Left ventricle myocardium inferior (tissue), 1 donor: ENCODE measurements at regions not wholly inside any gene's neighbourhood (a gene's known extent, or its start where the extent isn't known, plus 50 kb on each side); places are given as distances from the start of the nearest gene placed in this dataset.

Experiments
- DNase-seq: peaks from one replicate; pipeline ENCODE4 v3.0.0-alpha.2; 2020
- H3K27ac ChIP-seq: fragments of 200-600 bp; replicated peaks from 2 replicates; pipeline ENCODE4 v1.8.0; 2021
- H3K27me3 ChIP-seq: fragments of 200-600 bp; 2 replicates; pipeline ENCODE4 v1.8.0; 2021; ENCODE audit warnings: low read depth
- H3K36me3 ChIP-seq: fragments of 200-600 bp; 2 replicates; pipeline ENCODE4 v1.8.0; 2021
- H3K4me1 ChIP-seq: fragments of 200-600 bp; 2 replicates; pipeline ENCODE4 v1.8.0; 2021
- H3K4me3 ChIP-seq: fragments of 200-600 bp; 2 replicates; pipeline ENCODE4 v1.8.0; 2021; ENCODE audit warnings: mild to moderate bottlenecking, moderate library complexity
- H3K9me3 ChIP-seq: fragments of 200-600 bp; replicated peaks from 2 replicates; pipeline ENCODE4 v1.8.0; 2021
- intact Hi-C: fragments of 100-400 bp; cut with micrococcal nuclease; formaldehyde crosslinking; loops from one replicate; pipeline ENCODE4 v1.11.0; 2022
- TF ChIP-seq, protein P1 (sequence below): fragments of 200-600 bp; IDR thresholded peaks from 2 replicates; pipeline ENCODE4 v1.8.0; 2021; ENCODE audit warnings: antibody characterized with exemption, mild to moderate bottlenecking, borderline replicate concordance
- donor health status: DM: no; HTN: yes; CAD: no; lungs with severe emphysema.

DNA sequence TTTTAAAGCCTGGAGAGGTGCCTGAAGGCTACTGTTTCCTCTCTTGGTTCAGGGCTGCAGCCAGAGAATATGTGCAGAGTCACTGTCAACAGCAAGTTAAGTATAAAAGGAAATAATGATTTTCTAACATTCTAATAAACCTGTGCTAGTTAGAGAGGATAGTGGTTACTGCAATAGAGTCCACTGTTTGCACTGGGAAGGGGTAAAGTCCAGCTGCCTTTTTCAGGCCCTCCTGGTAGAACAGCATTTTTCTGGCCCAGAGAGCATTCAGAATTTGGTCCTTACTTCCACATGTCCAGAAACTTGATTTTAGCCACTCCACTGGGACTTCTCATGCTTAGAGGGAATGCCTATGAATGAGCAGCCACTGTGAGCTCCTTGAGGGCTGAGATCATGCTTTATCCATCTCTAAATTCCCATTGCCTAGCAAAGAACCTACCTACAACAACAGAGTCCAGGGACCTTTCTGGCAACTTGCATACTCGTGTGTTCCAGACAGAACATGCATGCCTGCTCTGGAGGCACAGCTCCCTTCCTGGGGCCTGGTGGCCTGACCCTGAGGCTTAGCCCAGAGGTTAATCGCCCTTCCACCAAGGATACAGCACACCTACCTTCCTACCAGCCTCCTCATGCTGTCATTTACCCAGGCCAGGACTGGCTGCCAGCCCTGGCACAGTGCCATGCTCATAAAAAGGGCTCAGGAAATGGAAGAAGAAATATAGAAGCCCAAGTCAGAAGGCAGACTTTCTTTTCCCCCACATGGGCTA lies 50.3 kb upstream of the ATP13A3 start:
- no peaks in the 10 kb centered on the region for H3K27me3 ChIP-seq
- intact Hi-C loops = no loop called here
- peak; percentile 33 for DNase-seq
- H3K36me3 ChIP-seq = no peaks in the 10 kb centered on the region
- H3K4me1 ChIP-seq = peaks cover 13% of the 10 kb centered on the region
- TF ChIP-seq, protein P1, sequence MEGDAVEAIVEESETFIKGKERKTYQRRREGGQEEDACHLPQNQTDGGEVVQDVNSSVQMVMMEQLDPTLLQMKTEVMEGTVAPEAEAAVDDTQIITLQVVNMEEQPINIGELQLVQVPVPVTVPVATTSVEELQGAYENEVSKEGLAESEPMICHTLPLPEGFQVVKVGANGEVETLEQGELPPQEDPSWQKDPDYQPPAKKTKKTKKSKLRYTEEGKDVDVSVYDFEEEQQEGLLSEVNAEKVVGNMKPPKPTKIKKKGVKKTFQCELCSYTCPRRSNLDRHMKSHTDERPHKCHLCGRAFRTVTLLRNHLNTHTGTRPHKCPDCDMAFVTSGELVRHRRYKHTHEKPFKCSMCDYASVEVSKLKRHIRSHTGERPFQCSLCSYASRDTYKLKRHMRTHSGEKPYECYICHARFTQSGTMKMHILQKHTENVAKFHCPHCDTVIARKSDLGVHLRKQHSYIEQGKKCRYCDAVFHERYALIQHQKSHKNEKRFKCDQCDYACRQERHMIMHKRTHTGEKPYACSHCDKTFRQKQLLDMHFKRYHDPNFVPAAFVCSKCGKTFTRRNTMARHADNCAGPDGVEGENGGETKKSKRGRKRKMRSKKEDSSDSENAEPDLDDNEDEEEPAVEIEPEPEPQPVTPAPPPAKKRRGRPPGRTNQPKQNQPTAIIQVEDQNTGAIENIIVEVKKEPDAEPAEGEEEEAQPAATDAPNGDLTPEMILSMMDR = no peak
- no peak overlapping the region for H3K27ac ChIP-seq
- peaks cover 14% of the 10 kb centered on the region for H3K9me3 ChIP-seq
- H3K4me3 ChIP-seq = no peak overlapping the region
